SK-N-SH treated with all-trans-retinoic acid at 6 μM for 48 hours (cell line): ENCODE measurements at regions not wholly inside any gene's neighbourhood (a gene's known extent, or its start where the extent isn't known, plus 50 kb on each side); places are given as distances from the start of the nearest gene placed in this dataset.

ENCODE experiments used
- ARNTL ChIP-seq: fragments of 450-650 bp; formaldehyde crosslinking; IDR thresholded peaks from 2 replicates; pipeline ENCODE4 v1.5.0; 2020; ENCODE audit warnings: low read depth, mild to moderate bottlenecking, moderate library complexity, borderline replicate concordance
- PPARA ChIP-seq: fragments of 250-450 bp; sonication (Bioruptor Pico); IDR thresholded peaks from 2 replicates; pipeline ENCODE4 v1.5.0; 2020; ENCODE audit warnings: mild to moderate bottlenecking, borderline replicate concordance
- TF ChIP-seq, protein P1 (sequence below): fragments of 250-450 bp; sonication (Bioruptor Pico); IDR thresholded peaks from 2 replicates; pipeline ENCODE4 v1.5.1; 2020; ENCODE audit warnings: low read depth, mild to moderate bottlenecking, moderate library complexity

GRCh38 chr9:115964710-115965347, 188.8 kb upstream of the PAPPA start:
- TF ChIP-seq PPARA (CRISPR knock-in tag) (no peak), ARNTL (CRISPR knock-in tag) (no peak)
- TF ChIP-seq, protein P1, sequence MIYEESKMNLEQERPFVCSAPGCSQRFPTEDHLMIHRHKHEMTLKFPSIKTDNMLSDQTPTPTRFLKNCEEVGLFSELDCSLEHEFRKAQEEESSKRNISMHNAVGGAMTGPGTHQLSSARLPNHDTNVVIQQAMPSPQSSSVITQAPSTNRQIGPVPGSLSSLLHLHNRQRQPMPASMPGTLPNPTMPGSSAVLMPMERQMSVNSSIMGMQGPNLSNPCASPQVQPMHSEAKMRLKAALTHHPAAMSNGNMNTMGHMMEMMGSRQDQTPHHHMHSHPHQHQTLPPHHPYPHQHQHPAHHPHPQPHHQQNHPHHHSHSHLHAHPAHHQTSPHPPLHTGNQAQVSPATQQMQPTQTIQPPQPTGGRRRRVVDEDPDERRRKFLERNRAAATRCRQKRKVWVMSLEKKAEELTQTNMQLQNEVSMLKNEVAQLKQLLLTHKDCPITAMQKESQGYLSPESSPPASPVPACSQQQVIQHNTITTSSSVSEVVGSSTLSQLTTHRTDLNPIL (CRISPR knock-in tag), result no peak
